GM10266 (cell line): ENCODE measurements at regions not wholly inside any gene's neighbourhood (a gene's known extent, or its start where the extent isn't known, plus 50 kb on each side); places are given as distances from the start of the nearest gene placed in this dataset.

Experiments
- DNase-seq: peaks from one replicate; pipeline ENCODE4 v3.0.0; 2012; ENCODE audit errors: extremely low spot score
- CTCF ChIP-seq: IDR thresholded peaks from 2 replicates; pipeline ENCODE4 v1.5.1; 2012; ENCODE audit warnings: mild to moderate bottlenecking, low read depth; ENCODE audit not compliant: control insufficient read depth, insufficient read depth; ENCODE audit errors: missing control alignments

GRCh38 chr7:19587291-19587690 lies 121.5 kb downstream of the POLR1F start:
- DNase-seq = no peak
- TF ChIP-seq CTCF = no peak

- TF ChIP-seq CTCF = no peak
- no peak for DNase-seq
Measured at GRCh38 chr7:19585761-19586160, 123.1 kb downstream of the POLR1F start.

- no peak for TF ChIP-seq CTCF
- no peak for DNase-seq
Measured at GRCh38 chr7:19575909-19576557, 132.8 kb downstream of the POLR1F start.

GRCh38 chr7:19574131-19574530 lies 134.7 kb downstream of the POLR1F start:
- TF ChIP-seq CTCF = no peak
- DNase-seq = no peak

- no peak for DNase-seq
- TF ChIP-seq CTCF = no peak
Measured at GRCh38 chr7:19572566-19572965, 136.3 kb downstream of the POLR1F start.

GRCh38 chr7:19567011-19567410 lies 141.8 kb downstream of the POLR1F start:
- DNase-seq = no peak
- no peak for TF ChIP-seq CTCF

GRCh38 chr7:19565602-19566001 lies 143.2 kb downstream of the POLR1F start:
- TF ChIP-seq CTCF = no peak
- no peak for DNase-seq
